ENCODE measurements at regions not wholly inside any gene's neighbourhood (a gene's known extent, or its start where the extent isn't known, plus 50 kb on each side); places are given as distances from the start of the nearest gene placed in this dataset.

DNA sequence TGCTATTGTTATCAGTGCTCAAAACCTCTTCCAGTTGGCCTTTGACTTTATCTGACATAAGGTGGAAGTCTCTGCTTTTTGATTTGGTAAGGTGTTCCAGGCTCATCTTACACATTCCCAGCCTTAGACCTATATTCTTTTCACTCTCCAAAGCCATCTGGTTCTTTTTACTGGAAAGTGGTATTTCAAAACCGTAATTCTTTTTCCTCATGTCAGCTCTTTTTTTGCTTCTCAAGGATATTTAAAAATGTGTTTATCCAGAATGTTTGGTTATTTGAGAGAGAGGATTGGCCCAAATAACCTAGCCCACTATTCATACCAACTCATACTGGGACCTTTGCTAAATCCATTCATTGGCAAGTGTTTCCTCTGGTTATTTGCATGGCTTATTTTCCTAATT is 411.2 kb upstream of the PIK3C3 start:
- TF ChIP-seq YY1 (IDR thresholded peaks at IDR 0.05; ENCODE audit: insufficient read depth, insufficient read length) = no peak
- no peak for TF ChIP-seq ZNF274 (IDR thresholded peaks at IDR 0.05; ENCODE audit: low read depth, low read length)

All from NT2/D1 (cell line).